Neural progenitor cell (in vitro differentiated cells): ENCODE measurements at regions not wholly inside any gene's neighbourhood (a gene's known extent, or its start where the extent isn't known, plus 50 kb on each side); places are given as distances from the start of the nearest gene placed in this dataset.

Source experiments
- CTCF ChIP-seq: fragments of 200-600 bp; sonication (generic); IDR thresholded peaks from 2 replicates; pipeline ENCODE4 v1.5.1; 2017; ENCODE audit warnings: antibody characterized with exemption, mild to moderate bottlenecking
- EZH2 ChIP-seq: fragments of 200-600 bp; sonication (generic); IDR thresholded peaks from 2 replicates; pipeline ENCODE4 v1.6.1; 2017; ENCODE audit warnings: antibody characterized with exemption, mild to moderate bottlenecking, moderate library complexity
- EZH2phosphoT487 ChIP-seq: fragments of 200-600 bp; sonication (generic); IDR thresholded peaks from 2 replicates; pipeline ENCODE4 v1.6.1; 2017; ENCODE audit warnings: antibody characterized with exemption

- TF ChIP-seq CTCF (no peak), EZH2phosphoT487 (no peak), EZH2 (no peak)
These were observed 1372.3 kb upstream of the SPRY2 start for GRCh38 chr13:81713201-81713600.
